ENCODE measurements at regions not wholly inside any gene's neighbourhood (a gene's known extent, or its start where the extent isn't known, plus 50 kb on each side); places are given as distances from the start of the nearest gene placed in this dataset.
"Not testable (repeated sequence)": the region's sequence is repeated elsewhere in the genome, so short reads cannot be mapped to it uniquely, and the experiment has no call there.

- no peaks in the 10 kb centered on the region for H3K9me3 ChIP-seq (replicated peaks; ENCODE audit: low read length)
- H3K4me1 ChIP-seq (ENCODE audit: control insufficient read depth, insufficient read depth, low read length), result no peaks in the 10 kb centered on the region
- no peaks in the 10 kb centered on the region for H3K36me3 ChIP-seq (ENCODE audit: insufficient read depth, low read length)
- no peaks in the 10 kb centered on the region for H3K27me3 ChIP-seq (ENCODE audit: control insufficient read depth, insufficient read depth, low read length)
- H3K4me2 ChIP-seq (ENCODE audit: low read length), result no peak overlapping the region
- no peak overlapping the region for H3K4me3 ChIP-seq (ENCODE audit: low read length)
- H3K9ac ChIP-seq (ENCODE audit: low read depth, low read length), result no peak overlapping the region
Measured at GRCh38 chr1:199612976-199613774, 414.3 kb upstream of the NR5A2 start.

GRCh38 chr1:199616947-199617346 is 410.6 kb upstream of the NR5A2 start:
- Histone ChIP-seq H3K9me3 (replicated peaks; ENCODE audit: low read length) (no peaks in the 10 kb centered on the region), H3K36me3 (ENCODE audit: insufficient read depth, low read length) (no peaks in the 10 kb centered on the region), H3K27me3 (ENCODE audit: control insufficient read depth, insufficient read depth, low read length) (peaks cover 6% of the 10 kb centered on the region), H3K9ac (ENCODE audit: low read depth, low read length) (no peak overlapping the region), H3K4me3 (ENCODE audit: low read length) (no peak overlapping the region), H3K4me2 (ENCODE audit: low read length) (no peak overlapping the region), H3K4me1 (ENCODE audit: control insufficient read depth, insufficient read depth, low read length) (no peaks in the 10 kb centered on the region)

GRCh38 chr1:199619223-199619622 is 408.3 kb upstream of the NR5A2 start:
- no peak overlapping the region for H3K9ac ChIP-seq (ENCODE audit: low read depth, low read length)
- no peaks in the 10 kb centered on the region for H3K36me3 ChIP-seq (ENCODE audit: insufficient read depth, low read length)
- no peak overlapping the region for H3K4me3 ChIP-seq (ENCODE audit: low read length)
- H3K9me3 ChIP-seq (replicated peaks; ENCODE audit: low read length), result no peaks in the 10 kb centered on the region
- peaks cover 6% of the 10 kb centered on the region for H3K27me3 ChIP-seq (ENCODE audit: control insufficient read depth, insufficient read depth, low read length)
- no peak overlapping the region for H3K4me2 ChIP-seq (ENCODE audit: low read length)
- H3K4me1 ChIP-seq (ENCODE audit: control insufficient read depth, insufficient read depth, low read length), result no peaks in the 10 kb centered on the region

- H3K4me3 ChIP-seq (ENCODE audit: low read length); H3K9ac ChIP-seq (ENCODE audit: low read depth, low read length); H3K27me3 ChIP-seq (ENCODE audit: control insufficient read depth, insufficient read depth, low read length); H3K4me2 ChIP-seq (ENCODE audit: low read length); H3K36me3 ChIP-seq (ENCODE audit: insufficient read depth, low read length); H3K4me1 ChIP-seq (ENCODE audit: control insufficient read depth, insufficient read depth, low read length); H3K9me3 ChIP-seq (replicated peaks; ENCODE audit: low read length): not testable (repeated sequence)
Measured at GRCh38 chr1:199626228-199626627, 401.3 kb upstream of the NR5A2 start.

- H3K4me2 ChIP-seq (ENCODE audit: low read length), result no peak overlapping the region
- H3K9ac ChIP-seq (ENCODE audit: low read depth, low read length), result no peak overlapping the region
- no peaks in the 10 kb centered on the region for H3K9me3 ChIP-seq (replicated peaks; ENCODE audit: low read length)
- no peak overlapping the region for H3K4me3 ChIP-seq (ENCODE audit: low read length)
- H3K36me3 ChIP-seq (ENCODE audit: insufficient read depth, low read length), result no peaks in the 10 kb centered on the region
- no peaks in the 10 kb centered on the region for H3K27me3 ChIP-seq (ENCODE audit: control insufficient read depth, insufficient read depth, low read length)
- H3K4me1 ChIP-seq (ENCODE audit: control insufficient read depth, insufficient read depth, low read length), result no peaks in the 10 kb centered on the region
Measured at GRCh38 chr1:199629624-199630023, 397.9 kb upstream of the NR5A2 start.

GRCh38 chr1:199639453-199639852 is 388.1 kb upstream of the NR5A2 start:
- no peaks in the 10 kb centered on the region for H3K9me3 ChIP-seq (replicated peaks; ENCODE audit: low read length)
- H3K27me3 ChIP-seq (ENCODE audit: control insufficient read depth, insufficient read depth, low read length), result peaks cover 3% of the 10 kb centered on the region
- no peak overlapping the region for H3K9ac ChIP-seq (ENCODE audit: low read depth, low read length)

GRCh38 chr1:199641531-199641930 is 386.0 kb upstream of the NR5A2 start:
- H3K4me1 ChIP-seq (ENCODE audit: control insufficient read depth, insufficient read depth, low read length), result no peaks in the 10 kb centered on the region
- H3K9ac ChIP-seq (ENCODE audit: low read depth, low read length), result no peak overlapping the region
- no peaks in the 10 kb centered on the region for H3K9me3 ChIP-seq (replicated peaks; ENCODE audit: low read length)

More at GRCh38 chr1:199639453-199639852, 388.1 kb upstream of the NR5A2 start:
- H3K4me2 ChIP-seq (ENCODE audit: low read length), result no peak overlapping the region
- H3K4me1 ChIP-seq (ENCODE audit: control insufficient read depth, insufficient read depth, low read length), result no peaks in the 10 kb centered on the region
- H3K4me3 ChIP-seq (ENCODE audit: low read length), result no peak overlapping the region
- H3K36me3 ChIP-seq (ENCODE audit: insufficient read depth, low read length), result no peaks in the 10 kb centered on the region

GRCh38 chr1:199644912-199645311 is 382.6 kb upstream of the NR5A2 start:
- Histone ChIP-seq H3K27me3 (ENCODE audit: control insufficient read depth, insufficient read depth, low read length) (peaks cover 8% of the 10 kb centered on the region), H3K9ac (ENCODE audit: low read depth, low read length) (no peak overlapping the region), H3K4me1 (ENCODE audit: control insufficient read depth, insufficient read depth, low read length) (no peaks in the 10 kb centered on the region), H3K36me3 (ENCODE audit: insufficient read depth, low read length) (no peaks in the 10 kb centered on the region), H3K9me3 (replicated peaks; ENCODE audit: low read length) (no peaks in the 10 kb centered on the region), H3K4me3 (ENCODE audit: low read length) (no peak overlapping the region), H3K4me2 (ENCODE audit: low read length) (no peak overlapping the region)

More at GRCh38 chr1:199641531-199641930, 386.0 kb upstream of the NR5A2 start:
- no peak overlapping the region for H3K4me2 ChIP-seq (ENCODE audit: low read length)
- H3K36me3 ChIP-seq (ENCODE audit: insufficient read depth, low read length), result no peaks in the 10 kb centered on the region
- H3K27me3 ChIP-seq (ENCODE audit: control insufficient read depth, insufficient read depth, low read length), result peaks cover 4% of the 10 kb centered on the region
- no peak overlapping the region for H3K4me3 ChIP-seq (ENCODE audit: low read length)

GRCh38 chr1:199646761-199647160 is 380.7 kb upstream of the NR5A2 start:
- Histone ChIP-seq H3K4me1 (ENCODE audit: control insufficient read depth, insufficient read depth, low read length) (no peaks in the 10 kb centered on the region), H3K9ac (ENCODE audit: low read depth, low read length) (no peak overlapping the region), H3K4me2 (ENCODE audit: low read length) (no peak overlapping the region), H3K27me3 (ENCODE audit: control insufficient read depth, insufficient read depth, low read length) (peaks cover 5% of the 10 kb centered on the region), H3K9me3 (replicated peaks; ENCODE audit: low read length) (no peaks in the 10 kb centered on the region), H3K4me3 (ENCODE audit: low read length) (no peak overlapping the region), H3K36me3 (ENCODE audit: insufficient read depth, low read length) (no peaks in the 10 kb centered on the region)

- no peak overlapping the region for H3K4me3 ChIP-seq (ENCODE audit: low read length)
- H3K27me3 ChIP-seq (ENCODE audit: control insufficient read depth, insufficient read depth, low read length), result peaks cover 25% of the 10 kb centered on the region
- H3K9me3 ChIP-seq (replicated peaks; ENCODE audit: low read length), result no peaks in the 10 kb centered on the region
- H3K4me2 ChIP-seq (ENCODE audit: low read length), result no peak overlapping the region
- no peaks in the 10 kb centered on the region for H3K36me3 ChIP-seq (ENCODE audit: insufficient read depth, low read length)
- H3K4me1 ChIP-seq (ENCODE audit: control insufficient read depth, insufficient read depth, low read length), result no peaks in the 10 kb centered on the region
- H3K9ac ChIP-seq (ENCODE audit: low read depth, low read length), result no peak overlapping the region
Measured at GRCh38 chr1:199657449-199657848, 370.1 kb upstream of the NR5A2 start.

- Histone ChIP-seq H3K4me3 (ENCODE audit: low read length) (no peak overlapping the region), H3K9ac (ENCODE audit: low read depth, low read length) (no peak overlapping the region)
Measured at GRCh38 chr1:199660071-199660470, 367.4 kb upstream of the NR5A2 start.

GRCh38 chr1:199665371-199665770 is 362.1 kb upstream of the NR5A2 start:
- no peaks in the 10 kb centered on the region for H3K9me3 ChIP-seq (replicated peaks; ENCODE audit: low read length)
- no peak overlapping the region for H3K4me2 ChIP-seq (ENCODE audit: low read length)
- H3K4me3 ChIP-seq (ENCODE audit: low read length), result no peak overlapping the region
- no peak overlapping the region for H3K9ac ChIP-seq (ENCODE audit: low read depth, low read length)
- no peaks in the 10 kb centered on the region for H3K4me1 ChIP-seq (ENCODE audit: control insufficient read depth, insufficient read depth, low read length)
- H3K27me3 ChIP-seq (ENCODE audit: control insufficient read depth, insufficient read depth, low read length), result peaks cover 5% of the 10 kb centered on the region
- no peaks in the 10 kb centered on the region for H3K36me3 ChIP-seq (ENCODE audit: insufficient read depth, low read length)

More at GRCh38 chr1:199660071-199660470, 367.4 kb upstream of the NR5A2 start:
- no peak overlapping the region for H3K4me2 ChIP-seq (ENCODE audit: low read length)
- peaks cover 23% of the 10 kb centered on the region for H3K27me3 ChIP-seq (ENCODE audit: control insufficient read depth, insufficient read depth, low read length)
- no peaks in the 10 kb centered on the region for H3K36me3 ChIP-seq (ENCODE audit: insufficient read depth, low read length)
- H3K4me1 ChIP-seq (ENCODE audit: control insufficient read depth, insufficient read depth, low read length), result no peaks in the 10 kb centered on the region
- no peaks in the 10 kb centered on the region for H3K9me3 ChIP-seq (replicated peaks; ENCODE audit: low read length)

Measured in skeletal muscle satellite cell (primary cell).